ENCODE measurements at regions not wholly inside any gene's neighbourhood (a gene's known extent, or its start where the extent isn't known, plus 50 kb on each side); places are given as distances from the start of the nearest gene placed in this dataset.

DNA sequence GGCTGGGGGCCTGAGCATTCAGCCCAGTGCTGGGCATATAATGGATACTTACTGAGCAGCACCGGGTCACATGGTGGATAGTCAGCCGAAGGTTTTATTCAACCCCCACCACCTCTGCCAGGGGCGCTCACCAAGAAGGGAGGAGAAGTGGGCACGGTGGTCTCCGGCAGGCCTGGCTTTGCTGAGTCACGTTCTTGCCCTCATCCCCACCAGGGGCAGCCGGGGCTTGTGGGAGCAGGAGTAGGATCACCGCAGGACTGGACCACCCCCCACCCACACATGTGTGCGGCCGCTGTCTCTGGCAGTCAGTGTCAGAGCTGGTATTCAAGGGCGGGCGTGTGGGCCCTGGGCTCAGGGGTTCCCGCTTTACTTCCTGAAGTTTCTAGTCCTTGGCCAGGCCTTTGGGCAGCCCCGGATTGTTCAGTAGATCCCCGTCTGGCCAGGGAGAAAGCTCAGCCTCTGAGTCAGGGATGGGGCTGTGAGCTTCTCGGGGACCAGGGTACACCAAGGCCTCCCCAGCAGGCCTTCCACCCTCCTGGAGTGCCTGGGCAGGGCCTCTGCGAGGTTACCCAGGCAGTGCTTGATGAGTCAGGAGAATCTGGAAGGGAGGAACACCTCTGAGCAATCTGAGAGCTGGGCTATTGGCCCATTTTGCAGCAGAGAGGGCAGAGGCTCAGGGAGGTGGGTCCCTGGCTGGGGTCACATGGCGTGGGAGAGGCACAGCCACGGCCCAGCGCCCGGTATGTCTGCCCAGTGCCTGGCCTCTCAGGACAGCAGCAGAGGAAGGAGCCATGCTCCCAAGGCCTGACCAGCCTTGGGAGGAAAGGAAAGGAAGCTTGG is 60.6 kb downstream of the RTL6 start:
- Histone ChIP-seq H3K9ac (ENCODE audit: low read length) (no peak overlapping the region), H3K4me2 (ENCODE audit: low read length, poor library complexity, severe bottlenecking) (no peak overlapping the region), H3K27me3 (ENCODE audit: control insufficient read depth in 1 of 2, insufficient read depth in 1 of 2, low read length in 2 of 2) (peaks cover 10 to 31% of the 10 kb centered on the region in 2 experiments), H3K9me3 (ENCODE audit: control insufficient read depth, low read length) (no peaks in the 10 kb centered on the region), H2BK12ac (ENCODE audit: low read length in 2 of 2) (no peak overlapping the region), H3K18ac (ENCODE audit: low read depth in 1 of 2, low read length in 2 of 2) (peak overlapping the region in 1 of 2 experiments; percentile 11), H3K4me3 (ENCODE audit: insufficient read depth in 1 of 2, low read depth in 1 of 2, low read length in 2 of 2) (no peak overlapping the region), H3K36me3 (ENCODE audit: control insufficient read depth in 1 of 2, insufficient read depth in 2 of 2, low read depth in 1 of 2, low read length in 2 of 2) (no peaks in the 10 kb centered on the region), H4K91ac (ENCODE audit: low read length) (no peak overlapping the region), H3K23ac (ENCODE audit: low read length in 2 of 2) (no peak overlapping the region), H3K4ac (ENCODE audit: low read depth in 1 of 2, low read length in 2 of 2) (no peak overlapping the region), H2BK5ac (ENCODE audit: low read depth, low read length, poor library complexity, severe bottlenecking) (no peak overlapping the region), H4K8ac (ENCODE audit: low read length) (no peak overlapping the region), H2AFZ (ENCODE audit: low read depth, low read length) (no peak overlapping the region), H3K27ac (ENCODE audit: low read length, poor library complexity, severe bottlenecking) (no peak overlapping the region), H3K14ac (ENCODE audit: low read length in 2 of 2) (peak overlapping the region in 1 of 2 experiments; percentile 72), H3K79me1 (replicated peaks; ENCODE audit: low read length, poor library complexity, severe bottlenecking) (no peaks in the 10 kb centered on the region), H3K4me1 (ENCODE audit: control insufficient read depth, insufficient read depth, low read depth, low read length) (peaks cover 11% of the 10 kb centered on the region), H2AK5ac (ENCODE audit: low read length, severe bottlenecking) (no peak overlapping the region), H2BK120ac (ENCODE audit: low read depth, low read length) (no peak overlapping the region), H2BK15ac (ENCODE audit: low read depth, poor library complexity, severe bottlenecking) (no peak overlapping the region)
- no peak for DNase-seq
- WGBS = 86% methylated on average over 21 of the region's 21 CpGs

DNA sequence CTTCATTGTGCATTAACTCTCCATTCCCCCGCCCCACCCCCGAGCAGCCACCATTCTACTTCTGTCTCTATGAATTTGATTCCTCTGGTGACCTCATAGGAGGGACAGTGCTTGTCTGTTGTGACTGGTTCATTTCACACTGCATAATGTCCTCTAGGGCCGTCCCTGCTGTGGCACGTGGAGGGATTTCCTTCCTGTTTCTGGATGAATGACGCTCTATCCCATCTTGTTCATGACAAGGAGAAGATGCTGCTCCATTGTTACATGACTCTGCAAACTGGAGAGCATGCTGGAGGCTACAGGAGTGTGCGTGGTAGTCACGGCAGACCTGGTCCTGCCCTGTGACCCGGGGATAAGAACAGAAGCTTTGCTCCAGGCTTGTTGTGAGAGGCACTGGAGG is 61.3 kb downstream of the RTL6 start:
- Histone ChIP-seq H3K4ac (ENCODE audit: low read depth in 1 of 2, low read length in 2 of 2) (no peak overlapping the region), H2BK12ac (ENCODE audit: low read length in 2 of 2) (no peak overlapping the region), H2BK120ac (ENCODE audit: low read depth, low read length) (no peak overlapping the region)

DNA sequence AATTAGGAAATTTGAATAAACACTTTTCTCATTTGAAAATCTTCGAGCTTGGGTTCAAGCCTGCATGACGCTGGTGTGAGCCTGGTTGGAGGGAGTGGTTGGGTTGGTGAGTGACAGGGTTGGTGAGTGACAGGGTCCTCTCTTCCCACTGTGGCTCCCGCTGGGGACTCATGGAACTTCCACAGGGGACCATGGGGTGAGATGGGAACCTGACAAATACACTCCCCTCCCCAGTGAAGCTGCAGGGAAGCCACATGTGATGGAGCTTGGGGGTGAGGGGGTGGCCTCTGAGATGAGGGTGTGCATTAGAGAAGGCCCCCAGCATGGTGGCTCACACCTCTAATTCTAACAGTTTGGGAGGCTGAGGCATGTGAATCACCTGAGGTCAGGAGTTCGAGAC is 66.8 kb downstream of the RTL6 start:
- H3K4me1 ChIP-seq (ENCODE audit: control insufficient read depth, insufficient read depth, low read depth, low read length) = no peaks in the 10 kb centered on the region
- H3K27ac ChIP-seq (ENCODE audit: low read length, poor library complexity, severe bottlenecking) = no peak overlapping the region
- no peak overlapping the region for H2AK5ac ChIP-seq (ENCODE audit: low read length, severe bottlenecking)
- no peak overlapping the region for H3K23ac ChIP-seq (ENCODE audit: low read length in 2 of 2)
- peaks cover 29 to 70% of the 10 kb centered on the region in 2 experiments for H3K27me3 ChIP-seq (ENCODE audit: control insufficient read depth in 1 of 2, insufficient read depth in 1 of 2, low read length in 2 of 2)
- no peak overlapping the region for H3K18ac ChIP-seq (ENCODE audit: low read depth in 1 of 2, low read length in 2 of 2)
- H2BK12ac ChIP-seq (ENCODE audit: low read length in 2 of 2) = no peak overlapping the region
- no peaks in the 10 kb centered on the region for H3K9me3 ChIP-seq (ENCODE audit: control insufficient read depth, low read length)
- H3K4me3 ChIP-seq (ENCODE audit: insufficient read depth in 1 of 2, low read depth in 1 of 2, low read length in 2 of 2) = no peak overlapping the region
- H2BK15ac ChIP-seq (ENCODE audit: low read depth, poor library complexity, severe bottlenecking) = no peak overlapping the region
- no peak overlapping the region for H2AFZ ChIP-seq (ENCODE audit: low read depth, low read length)
- no peak overlapping the region for H3K4me2 ChIP-seq (ENCODE audit: low read length, poor library complexity, severe bottlenecking)
- H3K79me1 ChIP-seq (replicated peaks; ENCODE audit: low read length, poor library complexity, severe bottlenecking) = no peaks in the 10 kb centered on the region
- no peak overlapping the region for H2BK120ac ChIP-seq (ENCODE audit: low read depth, low read length)
- DNase-seq = no peak
- no peak overlapping the region for H4K91ac ChIP-seq (ENCODE audit: low read length)
- H3K4ac ChIP-seq (ENCODE audit: low read depth in 1 of 2, low read length in 2 of 2) = no peak overlapping the region
- H3K9ac ChIP-seq (ENCODE audit: low read length) = no peak overlapping the region
- H4K8ac ChIP-seq (ENCODE audit: low read length) = no peak overlapping the region
- no peaks in the 10 kb centered on the region for H3K36me3 ChIP-seq (ENCODE audit: control insufficient read depth in 1 of 2, insufficient read depth in 2 of 2, low read depth in 1 of 2, low read length in 2 of 2)
- WGBS = 74% methylated on average over 3 of the region's 4 CpGs
- H3K14ac ChIP-seq (ENCODE audit: low read length in 2 of 2) = no peak overlapping the region
- H2BK5ac ChIP-seq (ENCODE audit: low read depth, low read length, poor library complexity, severe bottlenecking) = no peak overlapping the region

More for the DNA sequence above, 61.3 kb downstream of the RTL6 start:
- Histone ChIP-seq H2BK15ac (ENCODE audit: low read depth, poor library complexity, severe bottlenecking) (no peak overlapping the region), H3K79me1 (replicated peaks; ENCODE audit: low read length, poor library complexity, severe bottlenecking) (no peaks in the 10 kb centered on the region), H2BK5ac (ENCODE audit: low read depth, low read length, poor library complexity, severe bottlenecking) (no peak overlapping the region), H2AK5ac (ENCODE audit: low read length, severe bottlenecking) (no peak overlapping the region), H3K4me2 (ENCODE audit: low read length, poor library complexity, severe bottlenecking) (no peak overlapping the region), H3K27ac (ENCODE audit: low read length, poor library complexity, severe bottlenecking) (no peak overlapping the region), H2AFZ (ENCODE audit: low read depth, low read length) (peak overlapping the region; percentile 24), H3K27me3 (ENCODE audit: control insufficient read depth in 1 of 2, insufficient read depth in 1 of 2, low read length in 2 of 2) (peaks cover 10 to 33% of the 10 kb centered on the region in 2 experiments), H3K36me3 (ENCODE audit: control insufficient read depth in 1 of 2, insufficient read depth in 2 of 2, low read depth in 1 of 2, low read length in 2 of 2) (no peaks in the 10 kb centered on the region), H3K18ac (ENCODE audit: low read depth in 1 of 2, low read length in 2 of 2) (no peak overlapping the region), H3K9ac (ENCODE audit: low read length) (no peak overlapping the region), H4K8ac (ENCODE audit: low read length) (no peak overlapping the region), H3K23ac (ENCODE audit: low read length in 2 of 2) (no peak overlapping the region), H3K4me3 (ENCODE audit: insufficient read depth in 1 of 2, low read depth in 1 of 2, low read length in 2 of 2) (no peak overlapping the region), H3K14ac (ENCODE audit: low read length in 2 of 2) (no peak overlapping the region), H4K91ac (ENCODE audit: low read length) (no peak overlapping the region), H3K4me1 (ENCODE audit: control insufficient read depth, insufficient read depth, low read depth, low read length) (peaks cover 11% of the 10 kb centered on the region), H3K9me3 (ENCODE audit: control insufficient read depth, low read length) (no peaks in the 10 kb centered on the region)
- DNase-seq = no peak
- WGBS = 75% methylated on average over 7 of the region's 8 CpGs

- H3K4ac ChIP-seq (ENCODE audit: low read depth in 1 of 2, low read length in 2 of 2) = no peak overlapping the region
- no peak overlapping the region for H2BK120ac ChIP-seq (ENCODE audit: low read depth, low read length)
- no peak overlapping the region for H3K9ac ChIP-seq (ENCODE audit: low read length)
- no peak overlapping the region for H2AFZ ChIP-seq (ENCODE audit: low read depth, low read length)
- H3K79me1 ChIP-seq (replicated peaks; ENCODE audit: low read length, poor library complexity, severe bottlenecking) = no peaks in the 10 kb centered on the region
- no peak for DNase-seq
- no peak overlapping the region for H4K8ac ChIP-seq (ENCODE audit: low read length)
- H3K23ac ChIP-seq (ENCODE audit: low read length in 2 of 2) = no peak overlapping the region
- H3K18ac ChIP-seq (ENCODE audit: low read depth in 1 of 2, low read length in 2 of 2) = no peak overlapping the region
- no peak overlapping the region for H2BK5ac ChIP-seq (ENCODE audit: low read depth, low read length, poor library complexity, severe bottlenecking)
- WGBS = 80% methylated on average over 7 of the region's 7 CpGs
- H2BK12ac ChIP-seq (ENCODE audit: low read length in 2 of 2) = no peak overlapping the region
- no peaks in the 10 kb centered on the region for H3K36me3 ChIP-seq (ENCODE audit: control insufficient read depth in 1 of 2, insufficient read depth in 2 of 2, low read depth in 1 of 2, low read length in 2 of 2)
- no peak overlapping the region for H4K91ac ChIP-seq (ENCODE audit: low read length)
- no peak overlapping the region for H2AK5ac ChIP-seq (ENCODE audit: low read length, severe bottlenecking)
- no peak overlapping the region for H3K4me2 ChIP-seq (ENCODE audit: low read length, poor library complexity, severe bottlenecking)
- H2BK15ac ChIP-seq (ENCODE audit: low read depth, poor library complexity, severe bottlenecking) = no peak overlapping the region
- H3K14ac ChIP-seq (ENCODE audit: low read length in 2 of 2) = no peak overlapping the region
- no peaks in the 10 kb centered on the region for H3K9me3 ChIP-seq (ENCODE audit: control insufficient read depth, low read length)
- H3K27me3 ChIP-seq (ENCODE audit: control insufficient read depth in 1 of 2, insufficient read depth in 1 of 2, low read length in 2 of 2) = peaks cover 29 to 71% of the 10 kb centered on the region in 2 experiments
- H3K27ac ChIP-seq (ENCODE audit: low read length, poor library complexity, severe bottlenecking) = no peak overlapping the region
- no peaks in the 10 kb centered on the region for H3K4me1 ChIP-seq (ENCODE audit: control insufficient read depth, insufficient read depth, low read depth, low read length)
- no peak overlapping the region for H3K4me3 ChIP-seq (ENCODE audit: insufficient read depth in 1 of 2, low read depth in 1 of 2, low read length in 2 of 2)
These were observed 67.3 kb downstream of the RTL6 start for GRCh38 chr22:44430716-44431115.
